ENCODE measurements at regions not wholly inside any gene's neighbourhood (a gene's known extent, or its start where the extent isn't known, plus 50 kb on each side); places are given as distances from the start of the nearest gene placed in this dataset.

DNA sequence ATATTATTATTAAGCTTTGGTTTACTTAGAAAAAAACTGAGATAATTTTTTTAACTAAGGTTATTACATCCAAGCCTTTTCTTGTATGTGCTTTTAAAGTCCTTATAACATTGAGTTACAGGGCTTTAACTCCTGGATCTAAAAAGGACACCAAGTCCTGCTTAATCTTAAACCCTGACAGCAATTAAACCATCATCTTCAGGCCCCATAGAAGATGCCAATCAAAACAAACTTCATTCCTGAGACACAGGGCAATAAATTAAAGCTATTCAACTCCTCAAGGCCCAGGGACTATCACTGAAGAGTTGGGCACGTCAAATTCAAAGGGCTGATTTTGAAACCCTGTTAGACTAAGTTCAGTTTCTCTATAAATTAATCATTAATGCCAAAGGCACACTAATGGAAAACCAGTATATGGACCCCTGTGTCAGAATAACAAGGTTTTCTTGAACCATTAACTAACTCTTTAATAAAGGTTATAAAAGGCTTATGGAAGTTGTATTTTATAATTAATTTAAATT is 1152.6 kb downstream of the NSUN3 start:
- TF ChIP-seq, protein P1, sequence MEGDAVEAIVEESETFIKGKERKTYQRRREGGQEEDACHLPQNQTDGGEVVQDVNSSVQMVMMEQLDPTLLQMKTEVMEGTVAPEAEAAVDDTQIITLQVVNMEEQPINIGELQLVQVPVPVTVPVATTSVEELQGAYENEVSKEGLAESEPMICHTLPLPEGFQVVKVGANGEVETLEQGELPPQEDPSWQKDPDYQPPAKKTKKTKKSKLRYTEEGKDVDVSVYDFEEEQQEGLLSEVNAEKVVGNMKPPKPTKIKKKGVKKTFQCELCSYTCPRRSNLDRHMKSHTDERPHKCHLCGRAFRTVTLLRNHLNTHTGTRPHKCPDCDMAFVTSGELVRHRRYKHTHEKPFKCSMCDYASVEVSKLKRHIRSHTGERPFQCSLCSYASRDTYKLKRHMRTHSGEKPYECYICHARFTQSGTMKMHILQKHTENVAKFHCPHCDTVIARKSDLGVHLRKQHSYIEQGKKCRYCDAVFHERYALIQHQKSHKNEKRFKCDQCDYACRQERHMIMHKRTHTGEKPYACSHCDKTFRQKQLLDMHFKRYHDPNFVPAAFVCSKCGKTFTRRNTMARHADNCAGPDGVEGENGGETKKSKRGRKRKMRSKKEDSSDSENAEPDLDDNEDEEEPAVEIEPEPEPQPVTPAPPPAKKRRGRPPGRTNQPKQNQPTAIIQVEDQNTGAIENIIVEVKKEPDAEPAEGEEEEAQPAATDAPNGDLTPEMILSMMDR (IDR thresholded peaks at IDR 0.05; ENCODE audit: borderline replicate concordance, insufficient read depth, low read depth, low read length): no peak
- no peak overlapping the region for H3K4me3 ChIP-seq (ENCODE audit: low read depth, low read length)

GRCh38 chr3:95217661-95218060 is 1154.8 kb downstream of the NSUN3 start:
- H3K4me3 ChIP-seq (ENCODE audit: low read depth, low read length): no peak overlapping the region

DNA sequence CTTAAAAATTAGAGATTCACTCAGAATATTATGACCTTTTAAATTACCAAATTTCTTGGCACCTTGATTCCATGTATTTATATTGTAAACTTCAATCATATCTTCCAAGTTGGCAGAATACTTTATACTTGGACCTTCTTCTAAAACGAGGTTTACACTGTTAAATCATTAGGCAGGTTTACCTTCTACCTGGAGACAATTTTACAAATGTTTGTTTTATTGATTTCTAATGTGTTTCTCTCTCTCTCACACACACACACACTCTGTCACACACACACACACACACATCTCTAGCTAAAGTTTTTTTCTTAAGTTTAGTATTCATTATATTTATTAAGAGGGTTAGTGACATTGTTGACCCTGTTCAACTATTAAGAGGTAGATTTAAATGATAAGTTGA is 1155.6 kb downstream of the NSUN3 start:
- TF ChIP-seq, protein P1 (IDR thresholded peaks at IDR 0.05; ENCODE audit: borderline replicate concordance, insufficient read depth, low read depth, low read length): no peak
- no peak overlapping the region for H3K4me3 ChIP-seq (ENCODE audit: low read depth, low read length)

More at GRCh38 chr3:95217661-95218060, 1154.8 kb downstream of the NSUN3 start:
- TF ChIP-seq, protein P1 (IDR thresholded peaks at IDR 0.05; ENCODE audit: borderline replicate concordance, insufficient read depth, low read depth, low read length): no peak

GRCh38 chr3:95226437-95226836 is 1163.6 kb downstream of the NSUN3 start:
- H3K4me3 ChIP-seq (ENCODE audit: low read depth, low read length): no peak overlapping the region
- TF ChIP-seq, protein P1 (IDR thresholded peaks at IDR 0.05; ENCODE audit: borderline replicate concordance, insufficient read depth, low read depth, low read length): no peak

GRCh38 chr3:95227092-95227491 is 1164.2 kb downstream of the NSUN3 start:
- no peak overlapping the region for H3K4me3 ChIP-seq (ENCODE audit: low read depth, low read length)
- TF ChIP-seq, protein P1 (IDR thresholded peaks at IDR 0.05; ENCODE audit: borderline replicate concordance, insufficient read depth, low read depth, low read length): no peak

- no peak overlapping the region for H3K4me3 ChIP-seq (ENCODE audit: low read depth, low read length)
- TF ChIP-seq, protein P1 (IDR thresholded peaks at IDR 0.05; ENCODE audit: borderline replicate concordance, insufficient read depth, low read depth, low read length): no peak
Measured at GRCh38 chr3:95228416-95228815, 1165.6 kb downstream of the NSUN3 start.

- TF ChIP-seq, protein P1 (IDR thresholded peaks at IDR 0.05; ENCODE audit: borderline replicate concordance, insufficient read depth, low read depth, low read length): no peak
- H3K4me3 ChIP-seq (ENCODE audit: low read depth, low read length): no peak overlapping the region
Measured at GRCh38 chr3:95235916-95236315, 1173.1 kb downstream of the NSUN3 start.

Measured in GM12875 (cell line).